ENCODE measurements at regions not wholly inside any gene's neighbourhood (a gene's known extent, or its start where the extent isn't known, plus 50 kb on each side); places are given as distances from the start of the nearest gene placed in this dataset.

- TF ChIP-seq POLR2A (IDR thresholded peaks at IDR 0.05) = no peak
- TF ChIP-seq, protein P1, sequence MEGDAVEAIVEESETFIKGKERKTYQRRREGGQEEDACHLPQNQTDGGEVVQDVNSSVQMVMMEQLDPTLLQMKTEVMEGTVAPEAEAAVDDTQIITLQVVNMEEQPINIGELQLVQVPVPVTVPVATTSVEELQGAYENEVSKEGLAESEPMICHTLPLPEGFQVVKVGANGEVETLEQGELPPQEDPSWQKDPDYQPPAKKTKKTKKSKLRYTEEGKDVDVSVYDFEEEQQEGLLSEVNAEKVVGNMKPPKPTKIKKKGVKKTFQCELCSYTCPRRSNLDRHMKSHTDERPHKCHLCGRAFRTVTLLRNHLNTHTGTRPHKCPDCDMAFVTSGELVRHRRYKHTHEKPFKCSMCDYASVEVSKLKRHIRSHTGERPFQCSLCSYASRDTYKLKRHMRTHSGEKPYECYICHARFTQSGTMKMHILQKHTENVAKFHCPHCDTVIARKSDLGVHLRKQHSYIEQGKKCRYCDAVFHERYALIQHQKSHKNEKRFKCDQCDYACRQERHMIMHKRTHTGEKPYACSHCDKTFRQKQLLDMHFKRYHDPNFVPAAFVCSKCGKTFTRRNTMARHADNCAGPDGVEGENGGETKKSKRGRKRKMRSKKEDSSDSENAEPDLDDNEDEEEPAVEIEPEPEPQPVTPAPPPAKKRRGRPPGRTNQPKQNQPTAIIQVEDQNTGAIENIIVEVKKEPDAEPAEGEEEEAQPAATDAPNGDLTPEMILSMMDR (IDR thresholded peaks at IDR 0.05) = no peak
- intact Hi-C loops (cut with DNase I) = no loop called here
- no peak for DNase-seq
- H3K4me1 ChIP-seq = no peaks in the 10 kb centered on the region
- no peak overlapping the region for H3K27ac ChIP-seq
- no peak overlapping the region for H3K4me3 ChIP-seq
- no peaks in the 10 kb centered on the region for H3K36me3 ChIP-seq
- H3K9me3 ChIP-seq = peaks cover 0 to 8% (median 0%) of the 10 kb centered on the region in 12 donors
- no peaks in the 10 kb centered on the region for H3K27me3 ChIP-seq
- no peak for ATAC-seq
Measured at GRCh38 chr21:22345624-22346023, 1347.4 kb downstream of the NCAM2 start.

DNA sequence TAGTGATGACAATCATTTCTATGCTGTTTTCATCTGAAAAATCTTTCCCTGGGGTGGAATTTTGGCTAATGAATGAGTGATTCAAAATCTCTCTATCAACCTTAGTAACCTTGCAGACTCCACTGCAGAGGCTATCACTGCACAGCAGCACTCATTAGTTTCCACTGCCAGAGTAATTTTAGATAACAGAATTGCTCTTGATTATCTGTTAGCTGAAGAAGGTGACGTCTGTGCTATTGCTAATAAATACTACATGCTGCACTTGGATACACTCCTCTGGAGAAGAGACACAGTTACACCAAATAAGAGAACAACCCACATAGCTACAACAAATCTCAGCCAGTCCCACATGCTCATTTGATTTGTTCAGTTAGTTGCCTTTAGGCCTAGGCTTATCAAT, 1348.4 kb downstream of the NCAM2 start:
- Histone ChIP-seq H3K4me1 (no peaks in the 10 kb centered on the region), H3K27me3 (no peaks in the 10 kb centered on the region), H3K9me3 (peaks cover 0 to 5% (median 0%) of the 10 kb centered on the region in 12 donors), H3K27ac (no peak overlapping the region), H3K4me3 (no peak overlapping the region), H3K36me3 (no peaks in the 10 kb centered on the region)
- TF ChIP-seq, protein P1 (IDR thresholded peaks at IDR 0.05) = no peak
- TF ChIP-seq POLR2A (IDR thresholded peaks at IDR 0.05) = no peak
- no peak for DNase-seq
- ATAC-seq = no peak
- intact Hi-C loops (cut with DNase I) = no loop called here
- 21 to 57% (median 28%) methylated on average over 1 of the region's 1 CpG for WGBS, 4 donors

DNA sequence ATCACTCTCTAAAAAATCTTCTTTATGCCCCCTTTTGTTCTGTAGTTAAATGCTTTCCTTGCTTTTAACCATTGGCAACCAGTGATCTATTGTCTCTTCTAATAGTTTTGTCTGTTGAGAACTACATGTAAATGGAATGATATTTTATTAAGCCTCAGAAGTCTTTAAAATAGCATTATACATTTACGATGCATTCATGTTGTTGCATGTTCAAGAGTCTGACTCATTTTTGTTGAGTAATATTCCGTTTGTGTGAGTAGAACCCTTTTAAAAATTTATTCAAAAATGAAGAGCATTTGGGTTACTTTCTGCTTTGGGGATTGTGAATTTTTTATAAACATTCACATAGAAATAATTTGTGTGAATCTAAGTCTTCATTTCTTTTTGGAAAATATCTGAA, 1352.9 kb downstream of the NCAM2 start:
- H3K4me3 ChIP-seq = no peak overlapping the region
- H3K4me1 ChIP-seq = no peaks in the 10 kb centered on the region
- intact Hi-C loops (cut with DNase I) = no loop called here
- WGBS, 4 donors = 54 to 78% (median 67%) methylated on average over 2 of the region's 2 CpGs
- no peak for ATAC-seq
- H3K27me3 ChIP-seq = no peaks in the 10 kb centered on the region
- no peak overlapping the region for H3K27ac ChIP-seq
- no peak for DNase-seq
- peaks cover 0 to 4% (median 0%) of the 10 kb centered on the region in 12 donors for H3K9me3 ChIP-seq
- no peaks in the 10 kb centered on the region for H3K36me3 ChIP-seq
- TF ChIP-seq, protein P1 (IDR thresholded peaks at IDR 0.05) = no peak
- no peak for TF ChIP-seq POLR2A (IDR thresholded peaks at IDR 0.05)

- TF ChIP-seq, protein P1 (IDR thresholded peaks at IDR 0.05) = no peak
- TF ChIP-seq POLR2A (IDR thresholded peaks at IDR 0.05) = no peak
- H3K4me3 ChIP-seq = no peak overlapping the region
- no peaks in the 10 kb centered on the region for H3K27me3 ChIP-seq
- no peak for DNase-seq
- H3K36me3 ChIP-seq = no peaks in the 10 kb centered on the region
- H3K9me3 ChIP-seq = peaks cover 0 to 4% (median 0%) of the 10 kb centered on the region in 12 donors
- H3K4me1 ChIP-seq = no peaks in the 10 kb centered on the region
- WGBS, 4 donors = 56 to 59% (median 58%) methylated on average over 1 of the region's 1 CpG
- no peak for ATAC-seq
- intact Hi-C loops (cut with DNase I) = no loop called here
- no peak overlapping the region for H3K27ac ChIP-seq
Measured at GRCh38 chr21:22352088-22352487, 1353.9 kb downstream of the NCAM2 start.
